A549 (cell line): ENCODE measurements at regions not wholly inside any gene's neighbourhood (a gene's known extent, or its start where the extent isn't known, plus 50 kb on each side); places are given as distances from the start of the nearest gene placed in this dataset.

ENCODE experiments used
- CHD2 ChIP-seq: fragments of 150-350 bp; IDR thresholded peaks from 2 replicates; pipeline ENCODE4 v1.6.1; 2014; ENCODE audit warnings: low read length; ENCODE audit not compliant: partially characterized antibody
- CHD4 ChIP-seq: fragments of 200-600 bp; sonication (generic); IDR thresholded peaks from 2 replicates; pipeline ENCODE4 v1.6.1; 2016; ENCODE audit warnings: antibody characterized with exemption, mild to moderate bottlenecking, borderline replicate concordance
- CTCF ChIP-seq: fragments of >200 bp; sonication (Bioruptor Twin); formaldehyde crosslinking; IDR thresholded peaks from 3 replicates; pipeline ENCODE4 v1.5.1; 2016
- JUN ChIP-seq, 2 experiments: fragments of >200 bp; sonication (Bioruptor Twin); formaldehyde crosslinking; IDR thresholded peaks; 2 replicates in 1 of 2; 3 replicates in 1 of 2; pipeline ENCODE4 v1.6.1; 2016 to 2017
- POLR2A ChIP-seq: IDR thresholded peaks from 2 replicates; pipeline ENCODE4 v1.6.1; 2012; ENCODE audit warnings: mild to moderate bottlenecking, low read length

GRCh38 chr5:159807586-159807985 is 108.7 kb upstream of the ADRA1B start:
- TF ChIP-seq CTCF (no peak), CHD2 (no peak), POLR2A (no peak), CHD4 (no peak), JUN (IDR thresholded peaks at IDR 0.05) (no peak)
